Panc1 (cell line): ENCODE measurements at regions not wholly inside any gene's neighbourhood (a gene's known extent, or its start where the extent isn't known, plus 50 kb on each side); places are given as distances from the start of the nearest gene placed in this dataset.

Experiments
- ATAC-seq: fragments of 200-7000 bp; cut with Tn5 transposase; 2 replicates; pipeline ENCODE4 v1.9.1; 2020; ENCODE audit warnings: mild to moderate bottlenecking, moderate library complexity
- BruUV-seq: library from RNA; stranded (reverse); fragments of 400-500 nt; replicated peaks from 2 replicates; lab custom pipeline; 2021; lab: Mats Ljungman, UMichigan
- CTCF ChIA-PET: fragments of 300-600 bp; sonication (Branson Sonifier 250); formaldehyde crosslinking; loops from one replicate; lab custom pipeline; 2022; ENCODE audit warnings: antibody characterized with exemption; lab: Charles Lee
- POLR2A ChIA-PET: fragments of 300-600 bp; sonication (Branson Sonifier 250); formaldehyde crosslinking; loops from one replicate; lab custom pipeline; 2022; ENCODE audit warnings: antibody characterized with exemption; lab: Charles Lee
- DNase-seq: peaks from one replicate; pipeline ENCODE4 v3.0.0-alpha.2; 2010; ENCODE audit warnings: low read depth, low spot score
- H3K27ac ChIP-seq: 2 replicates; pipeline ENCODE4 v1.5.1; 2011; ENCODE audit warnings: mild to moderate bottlenecking, low read length, inconsistent platforms
- H3K27me3 ChIP-seq: fragments of 200-500 bp; sonication (Bioruptor generic); 2 replicates; pipeline ENCODE4 v1.6.0; 2014; ENCODE audit warnings: low read length, inconsistent platforms; ENCODE audit not compliant: control insufficient read depth, insufficient read depth
- H3K36me3 ChIP-seq: fragments of 200-500 bp; sonication (Bioruptor generic); 2 replicates; pipeline ENCODE4 v1.5.1; 2014; ENCODE audit warnings: inconsistent platforms, mild to moderate bottlenecking, low read length, moderate library complexity; ENCODE audit not compliant: control insufficient read depth, insufficient read depth
- H3K4me1 ChIP-seq: 2 replicates; pipeline ENCODE4 v1.5.1; 2011; ENCODE audit warnings: inconsistent platforms, mild to moderate bottlenecking, low read length, moderate library complexity; ENCODE audit not compliant: control insufficient read depth, insufficient read depth
- H3K4me3 ChIP-seq, 2 experiments: 2 replicates each; pipeline ENCODE4 v1.5.1; 2011 to 2012; ENCODE audit warnings: low read depth in 2 of 2, low read length in 2 of 2, mild to moderate bottlenecking in 2 of 2, inconsistent platforms in 1 of 2, moderate library complexity in 1 of 2
- H3K9me3 ChIP-seq: fragments of 200-500 bp; sonication (Bioruptor generic); 2 replicates; pipeline ENCODE4 v1.5.1; 2014; ENCODE audit warnings: low read depth, mild to moderate bottlenecking, inconsistent platforms, low read length, moderate library complexity; ENCODE audit not compliant: control insufficient read depth, insufficient read depth
- CTCF ChIP-seq: fragments of 450-650 bp; IDR thresholded peaks from 2 replicates; pipeline ENCODE4 v1.5.1; 2017; ENCODE audit warnings: mild to moderate bottlenecking
- SIN3A ChIP-seq: IDR thresholded peaks from 2 replicates; pipeline ENCODE4 v1.6.1; 2012; ENCODE audit warnings: low read depth, mild to moderate bottlenecking, low read length, moderate library complexity, borderline replicate concordance; ENCODE audit not compliant: insufficient read depth
- TCF7L2 ChIP-seq: IDR thresholded peaks from 2 replicates; pipeline ENCODE4 v1.6.1; 2011; ENCODE audit warnings: mild to moderate bottlenecking, low read depth, low read length, inconsistent platforms
- in situ Hi-C: cut with HindIII; loops from 2 replicates; pipeline ENCODE4 v1.10.0; 2016; ENCODE audit warnings: low sequenced_read_pairs, low pct_unique_long_range_greater_than_20kb
- intact Hi-C: fragments of 100-400 bp; cut with micrococcal nuclease; formaldehyde crosslinking; loops from one replicate; pipeline ENCODE4 v1.10.0; 2022; ENCODE audit not compliant: unreplicated experiment
- TF ChIP-seq, protein P1 (sequence below), 2 experiments: IDR thresholded peaks; 2 replicates each; pipeline ENCODE4 v1.6.1; 2011 to 2012; ENCODE audit warnings: low read depth in 2 of 2, control low read depth in 1 of 2, low read length in 1 of 2, mild to moderate bottlenecking in 1 of 2, moderate library complexity in 1 of 2; ENCODE audit not compliant: insufficient read depth in 1 of 2

- Histone ChIP-seq H3K4me3 (no peak overlapping the region), H3K27me3 (no peaks in the 10 kb centered on the region), H3K27ac (no peak overlapping the region), H3K36me3 (no peaks in the 10 kb centered on the region), H3K9me3 (no peaks in the 10 kb centered on the region), H3K4me1 (no peaks in the 10 kb centered on the region)
- ATAC-seq (no peak), DNase-seq (no peak)
- ChIA-PET CTCF (no interaction called here), POLR2A (no interaction called here)
- intact Hi-C loops (no loop called here), in situ Hi-C loops (no loop called here)
- BruUV-seq, result no TSS peak
- no peak for TF ChIP-seq SIN3A
- no peak for TF ChIP-seq TCF7L2
- no peak for TF ChIP-seq CTCF
- TF ChIP-seq, protein P1, sequence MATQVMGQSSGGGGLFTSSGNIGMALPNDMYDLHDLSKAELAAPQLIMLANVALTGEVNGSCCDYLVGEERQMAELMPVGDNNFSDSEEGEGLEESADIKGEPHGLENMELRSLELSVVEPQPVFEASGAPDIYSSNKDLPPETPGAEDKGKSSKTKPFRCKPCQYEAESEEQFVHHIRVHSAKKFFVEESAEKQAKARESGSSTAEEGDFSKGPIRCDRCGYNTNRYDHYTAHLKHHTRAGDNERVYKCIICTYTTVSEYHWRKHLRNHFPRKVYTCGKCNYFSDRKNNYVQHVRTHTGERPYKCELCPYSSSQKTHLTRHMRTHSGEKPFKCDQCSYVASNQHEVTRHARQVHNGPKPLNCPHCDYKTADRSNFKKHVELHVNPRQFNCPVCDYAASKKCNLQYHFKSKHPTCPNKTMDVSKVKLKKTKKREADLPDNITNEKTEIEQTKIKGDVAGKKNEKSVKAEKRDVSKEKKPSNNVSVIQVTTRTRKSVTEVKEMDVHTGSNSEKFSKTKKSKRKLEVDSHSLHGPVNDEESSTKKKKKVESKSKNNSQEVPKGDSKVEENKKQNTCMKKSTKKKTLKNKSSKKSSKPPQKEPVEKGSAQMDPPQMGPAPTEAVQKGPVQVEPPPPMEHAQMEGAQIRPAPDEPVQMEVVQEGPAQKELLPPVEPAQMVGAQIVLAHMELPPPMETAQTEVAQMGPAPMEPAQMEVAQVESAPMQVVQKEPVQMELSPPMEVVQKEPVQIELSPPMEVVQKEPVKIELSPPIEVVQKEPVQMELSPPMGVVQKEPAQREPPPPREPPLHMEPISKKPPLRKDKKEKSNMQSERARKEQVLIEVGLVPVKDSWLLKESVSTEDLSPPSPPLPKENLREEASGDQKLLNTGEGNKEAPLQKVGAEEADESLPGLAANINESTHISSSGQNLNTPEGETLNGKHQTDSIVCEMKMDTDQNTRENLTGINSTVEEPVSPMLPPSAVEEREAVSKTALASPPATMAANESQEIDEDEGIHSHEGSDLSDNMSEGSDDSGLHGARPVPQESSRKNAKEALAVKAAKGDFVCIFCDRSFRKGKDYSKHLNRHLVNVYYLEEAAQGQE (IDR thresholded peaks at IDR 0.05; ENCODE audit: insufficient read depth in 1 of 2, low read depth in 2 of 2, low read length in 1 of 2), result no peak
Measured at GRCh38 chr1:181149326-181150125, 61.0 kb downstream of the IER5 start.

- intact Hi-C loops, result no loop called here
- in situ Hi-C loops, result no loop called here
- ATAC-seq (no peak), DNase-seq (no peak)
- ChIA-PET CTCF (no interaction called here), POLR2A (no interaction called here)
- TF ChIP-seq TCF7L2, result no peak
- TF ChIP-seq, protein P1 (IDR thresholded peaks at IDR 0.05; ENCODE audit: insufficient read depth in 1 of 2, low read depth in 2 of 2, low read length in 1 of 2), result no peak
- no peak for TF ChIP-seq SIN3A
- no peak for TF ChIP-seq CTCF
- no peaks in the 10 kb centered on the region for H3K27me3 ChIP-seq
- no peak overlapping the region for H3K4me3 ChIP-seq
- BruUV-seq, result no TSS peak
- no peaks in the 10 kb centered on the region for H3K4me1 ChIP-seq
- no peak overlapping the region for H3K27ac ChIP-seq
- no peaks in the 10 kb centered on the region for H3K36me3 ChIP-seq
- H3K9me3 ChIP-seq, result no peaks in the 10 kb centered on the region
Measured at GRCh38 chr1:181150273-181150672, 61.8 kb downstream of the IER5 start.
